H1 (cell line): ENCODE measurements at regions not wholly inside any gene's neighbourhood (a gene's known extent, or its start where the extent isn't known, plus 50 kb on each side); places are given as distances from the start of the nearest gene placed in this dataset.

Experiments
- CTCF ChIA-PET: fragments of 300-600 bp; sonication (Branson Sonifier 250); formaldehyde crosslinking; loops from one replicate; lab custom pipeline; 2021; ENCODE audit not compliant: partially characterized antibody; lab: Charles Lee
- POLR2A ChIA-PET: fragments of 300-600 bp; sonication (Branson Sonifier 250); formaldehyde crosslinking; loops from one replicate; lab custom pipeline; 2021; ENCODE audit warnings: inconsistent platforms; ENCODE audit not compliant: partially characterized antibody; lab: Charles Lee
- DNase-seq, 2 experiments: peaks; one replicate each; pipeline versions ENCODE4 v3.0.0 to v3.0.0-alpha.2; 2010 to 2022; ENCODE audit warnings: low spot score in 2 of 2, low read depth in 1 of 2, mixed read lengths in 1 of 2
- FAIRE-seq: peaks from 2 replicates; lab custom pipeline; 2011; peaks lifted over from hg19 to GRCh38; lab: Jason Lieb, UNC
- H2AFZ ChIP-seq: 2 replicates; pipeline ENCODE4 v1.8.1; 2012; ENCODE audit warnings: low read length, inconsistent platforms
- H2AK5ac ChIP-seq: 2 replicates; pipeline ENCODE4 v1.6.1; 2013; ENCODE audit warnings: low read depth, low read length
- H2BK120ac ChIP-seq: replicated peaks from 2 replicates; pipeline ENCODE3; 2013; ENCODE audit warnings: low read depth, low read length, inconsistent platforms
- H2BK12ac ChIP-seq: 2 replicates; pipeline ENCODE4 v1.6.1; 2013; ENCODE audit warnings: low read depth, low read length
- H2BK15ac ChIP-seq: 2 replicates; pipeline ENCODE4 v1.6.1; 2013; ENCODE audit warnings: low read length
- H2BK20ac ChIP-seq: 2 replicates; pipeline ENCODE4 v1.6.1; 2013; ENCODE audit warnings: low read length
- H2BK5ac ChIP-seq: 2 replicates; pipeline ENCODE4 v1.6.1; 2013; ENCODE audit warnings: low read depth, low read length
- H3K14ac ChIP-seq: 2 replicates; pipeline ENCODE4 v1.6.1; 2013; ENCODE audit warnings: inconsistent platforms; ENCODE audit not compliant: insufficient read length
- H3K18ac ChIP-seq: 2 replicates; pipeline ENCODE4 v1.6.1; 2013; ENCODE audit warnings: low read length; ENCODE audit errors: extremely low read depth
- H3K23ac ChIP-seq: 2 replicates; pipeline ENCODE4 v1.6.1; 2013; ENCODE audit warnings: inconsistent platforms; ENCODE audit not compliant: insufficient read length
- H3K23me2 ChIP-seq: 2 replicates; pipeline ENCODE4 v1.6.1; 2013; ENCODE audit warnings: low read depth, low read length
- H3K27ac ChIP-seq: 2 replicates; pipeline ENCODE4 v1.6.1; 2011; ENCODE audit warnings: low read depth, low read length, inconsistent platforms
- H3K27me3 ChIP-seq, 4 experiments: replicated peaks in 1 of 4; 1 replicate in 1 of 4; 2 replicates in 3 of 4; pipeline versions ENCODE4 v1.6.1 to v1.8.1; 2011 to 2013; ENCODE audit warnings: low read length in 3 of 4, mild to moderate bottlenecking in 3 of 4, inconsistent platforms in 2 of 4, mixed read lengths in 2 of 4, moderate library complexity in 1 of 4; ENCODE audit not compliant: control insufficient read depth in 3 of 4, insufficient read depth in 3 of 4; ENCODE audit errors: extremely low read depth in 1 of 4
- H3K36me3 ChIP-seq, 4 experiments: 2 replicates each; pipeline versions ENCODE4 v1.6.1 to v1.8.1; 2011 to 2013; ENCODE audit warnings: mild to moderate bottlenecking in 4 of 4, low read length in 3 of 4, moderate library complexity in 2 of 4, control low read depth in 1 of 4, inconsistent platforms in 1 of 4; ENCODE audit not compliant: insufficient read depth in 4 of 4, control insufficient read depth in 2 of 4
- H3K4ac ChIP-seq: replicated peaks from 2 replicates; pipeline ENCODE3; 2013; ENCODE audit warnings: low read length, low read depth, mixed read lengths, inconsistent platforms; ENCODE audit not compliant: insufficient read length
- H3K4me1 ChIP-seq, 4 experiments: replicated peaks in 1 of 4; 1 replicate in 1 of 4; 2 replicates in 3 of 4; pipeline versions ENCODE4 v1.6.1 to v1.8.1; 2011 to 2013; ENCODE audit warnings: low read length in 3 of 4, inconsistent platforms in 2 of 4, mixed read lengths in 1 of 4; ENCODE audit not compliant: insufficient read depth in 4 of 4, control insufficient read depth in 3 of 4
- H3K4me2 ChIP-seq, 2 experiments: 2 replicates each; pipeline versions ENCODE4 v1.6.1 to v1.8.1; 2011 to 2013; ENCODE audit warnings: low read depth in 2 of 2, low read length in 2 of 2, control low read depth in 1 of 2, inconsistent platforms in 1 of 2, mild to moderate bottlenecking in 1 of 2; ENCODE audit not compliant: insufficient read depth in 1 of 2
- H3K4me3 ChIP-seq, 4 experiments: fragments of 200-600, 300-600 bp in 1 of 4; sonication (generic), shearing (Covaris generic), sonication (Bioruptor Twin) in 1 of 4; 2 replicates each; pipeline versions ENCODE4 v1.5.1 to v1.8.1; 2011 to 2016; ENCODE audit warnings: low read length in 4 of 4, low read depth in 3 of 4, control low read depth in 2 of 4, inconsistent platforms in 2 of 4, mild to moderate bottlenecking in 2 of 4, mixed read lengths in 1 of 4, moderate library complexity in 1 of 4; ENCODE audit not compliant: insufficient read depth in 2 of 4; ENCODE audit errors: extremely low read depth in 1 of 4
- H3K56ac ChIP-seq: replicated peaks from 2 replicates; pipeline ENCODE3; 2013; ENCODE audit warnings: low read depth, mild to moderate bottlenecking, mixed read lengths, low read length, inconsistent platforms; ENCODE audit not compliant: insufficient read length
- H3K79me1 ChIP-seq: 2 replicates; pipeline ENCODE4 v1.6.1; 2013; ENCODE audit warnings: low read depth, low read length, control low read depth
- H3K79me2 ChIP-seq, 2 experiments: 2 replicates each; pipeline versions ENCODE4 v1.6.1 to v1.8.1; 2012 to 2013; ENCODE audit warnings: low read length in 2 of 2, mild to moderate bottlenecking in 2 of 2, inconsistent platforms in 1 of 2; ENCODE audit not compliant: insufficient read depth in 2 of 2, control insufficient read depth in 1 of 2
- H3K9ac ChIP-seq, 4 experiments: replicated peaks in 1 of 4; 1 replicate in 1 of 4; 2 replicates in 3 of 4; pipeline versions ENCODE4 v1.6.1 to v1.8.1; 2011 to 2013; ENCODE audit warnings: low read depth in 3 of 4, low read length in 3 of 4, control low read depth in 2 of 4, mild to moderate bottlenecking in 2 of 4, moderate library complexity in 2 of 4, inconsistent platforms in 1 of 4; ENCODE audit errors: extremely low read depth in 1 of 4
- H3K9me3 ChIP-seq, 2 experiments: 2 replicates each; pipeline versions ENCODE4 v1.6.1 to v1.8.1; 2012 to 2013; ENCODE audit warnings: mild to moderate bottlenecking in 2 of 2, moderate library complexity in 2 of 2, control low read depth in 1 of 2, inconsistent platforms in 1 of 2, low read depth in 1 of 2, low read length in 1 of 2, mixed read lengths in 1 of 2; ENCODE audit not compliant: insufficient read depth in 2 of 2
- H4K20me1 ChIP-seq, 2 experiments: replicated peaks in 1 of 2; 2 replicates each; pipeline versions ENCODE3 to v1.8.1; 2011 to 2013; ENCODE audit warnings: inconsistent platforms in 2 of 2, low read length in 2 of 2, mild to moderate bottlenecking in 1 of 2; ENCODE audit not compliant: insufficient read depth in 2 of 2, control insufficient read depth in 1 of 2
- H4K5ac ChIP-seq: 2 replicates; pipeline ENCODE4 v1.6.1; 2013; ENCODE audit warnings: low read length, low read depth, mixed read lengths, inconsistent platforms; ENCODE audit not compliant: insufficient read length
- H4K8ac ChIP-seq: 2 replicates; pipeline ENCODE4 v1.8.0; 2013; ENCODE audit warnings: mild to moderate bottlenecking, moderate library complexity, low read length, inconsistent platforms; ENCODE audit not compliant: insufficient read depth; ENCODE audit errors: extremely low read depth
- H4K91ac ChIP-seq: replicated peaks from 2 replicates; pipeline ENCODE3; 2013; ENCODE audit warnings: low read length, mixed read lengths, inconsistent platforms; ENCODE audit not compliant: insufficient read length
- CTCF ChIP-seq, 3 experiments: IDR thresholded peaks; 1 replicate in 2 of 3; 2 replicates in 1 of 3; pipeline versions ENCODE4 v1.5.1 to v1.6.1; 2011; ENCODE audit warnings: low read length in 3 of 3, mild to moderate bottlenecking in 3 of 3, inconsistent platforms in 2 of 3, low read depth in 1 of 3, moderate library complexity in 1 of 3; ENCODE audit not compliant: insufficient read depth in 1 of 3; ENCODE audit errors: control extremely low read depth in 1 of 3
- PHF8 ChIP-seq: fragments of 200-600 bp; sonication (generic); conservative IDR thresholded peaks from 2 replicates; pipeline ENCODE4 v1.7.1; 2012; ENCODE audit warnings: low read depth, mild to moderate bottlenecking, inconsistent platforms, low read length, moderate library complexity
- RAD21 ChIP-seq, 2 experiments: IDR thresholded peaks in 1 of 2; conservative IDR thresholded peaks in 1 of 2; 2 replicates each; pipeline ENCODE4 v1.6.1; 2011; ENCODE audit warnings: low read depth in 2 of 2, low read length in 2 of 2, improper control_type of control experiment in 1 of 2, inconsistent platforms in 1 of 2, mild to moderate bottlenecking in 1 of 2, moderate library complexity in 1 of 2
- TEAD4 ChIP-seq: IDR thresholded peaks from 2 replicates; pipeline ENCODE4 v1.6.1; 2012; ENCODE audit warnings: low read depth, low read length, inconsistent platforms, mixed read lengths
- WGBS, 2 experiments: shearing (Covaris generic) in 1 of 2; methylation state at CpG; one replicate each; pipeline versions ENCODE4 v1.1.6 to v1.1.7; 2013 to 2015; ENCODE audit warnings: low lambda C conversion rate in 2 of 2, mixed read lengths in 2 of 2, inconsistent platforms in 1 of 2, low coverage in 1 of 2, missing lambda C conversion rate in 1 of 2; ENCODE audit not compliant: insufficient replicate concordance in 2 of 2, insufficient coverage in 1 of 2, insufficient read length in 1 of 2; ENCODE audit errors: extremely low coverage in 1 of 2, missing lambda C conversion rate in 1 of 2; 5-methylcytosine and 5-hydroxymethylcytosine counted together

GRCh38 chr4:116664198-116664597 is 421.2 kb downstream of the TRAM1L1 start:
- H2BK15ac ChIP-seq = no peak overlapping the region
- no peak overlapping the region for H3K9ac ChIP-seq
- WGBS, 2 experiments = 91% methylated on average over 2 of the region's 2 CpGs; no CpG with 5 or more reads in 1 of the 2 experiments
- H3K56ac ChIP-seq = no peak overlapping the region
- H2BK120ac ChIP-seq = no peak overlapping the region
- H3K79me2 ChIP-seq = no peaks in the 10 kb centered on the region
- H3K4me3 ChIP-seq = no peak overlapping the region
- H3K14ac ChIP-seq = no peak overlapping the region
- TF ChIP-seq TEAD4 = 0 out of 2 replicates have a peak, but pooled peaks have one; percentile 19
- TF ChIP-seq RAD21 (IDR thresholded peaks at IDR 0.05 in 1 of 2, conservative IDR thresholded peaks at IDR 0.05 in 1 of 2; ENCODE audit: low read depth in 2 of 2, low read length in 2 of 2) = peak; percentile 30 to 35; a peak in 2 of 4 replicates
- no peak for TF ChIP-seq PHF8
- peak in 2 of 3 experiments; percentile 42 to 46; a peak in 2 of 4 replicates for TF ChIP-seq CTCF (IDR thresholded peaks at IDR 0.05; ENCODE audit: control extremely low read depth in 1 of 3, insufficient read depth in 1 of 3, low read depth in 1 of 3, low read length in 3 of 3)
- H3K23me2 ChIP-seq = no peaks in the 10 kb centered on the region
- CTCF ChIA-PET = interaction anchor here (0.5 to 2.3 kb wide), 12 partner anchors 8 to 929 kb away, joined by 3 to 7 read pairs (median 3); no protein-coding TSS in a partner anchor
- H2BK12ac ChIP-seq = no peak overlapping the region
- POLR2A ChIA-PET = no interaction called here
- no peak overlapping the region for H2AFZ ChIP-seq
- H2AK5ac ChIP-seq = no peak overlapping the region
- no peak overlapping the region for H4K8ac ChIP-seq
- no peak overlapping the region for H2BK20ac ChIP-seq
- H3K9me3 ChIP-seq = peaks cover 0 to 2% of the 10 kb centered on the region in 2 experiments; a peak in 1 of 4 replicates
- H3K4me1 ChIP-seq = no peaks in the 10 kb centered on the region
- no peak overlapping the region; the same call in 1 of the 2 replicates for H3K27ac ChIP-seq
- H2BK5ac ChIP-seq = no peak overlapping the region
- no peak overlapping the region for H4K91ac ChIP-seq
- DNase-seq = no peak
- H3K79me1 ChIP-seq = no peaks in the 10 kb centered on the region
- H3K27me3 ChIP-seq = no peaks in the 10 kb centered on the region
- H4K5ac ChIP-seq = no peak overlapping the region
- no peak for FAIRE-seq
- H3K18ac ChIP-seq = no peak overlapping the region
- no peak overlapping the region for H3K4ac ChIP-seq
- no peak overlapping the region for H3K4me2 ChIP-seq
- H4K20me1 ChIP-seq = no peaks in the 10 kb centered on the region
- no peak overlapping the region for H3K23ac ChIP-seq
- no peaks in the 10 kb centered on the region for H3K36me3 ChIP-seq
